ENCODE measurements at regions not wholly inside any gene's neighbourhood (a gene's known extent, or its start where the extent isn't known, plus 50 kb on each side); places are given as distances from the start of the nearest gene placed in this dataset.
"Not testable (repeated sequence)": the region's sequence is repeated elsewhere in the genome, so short reads cannot be mapped to it uniquely, and the experiment has no call there.

DNA sequence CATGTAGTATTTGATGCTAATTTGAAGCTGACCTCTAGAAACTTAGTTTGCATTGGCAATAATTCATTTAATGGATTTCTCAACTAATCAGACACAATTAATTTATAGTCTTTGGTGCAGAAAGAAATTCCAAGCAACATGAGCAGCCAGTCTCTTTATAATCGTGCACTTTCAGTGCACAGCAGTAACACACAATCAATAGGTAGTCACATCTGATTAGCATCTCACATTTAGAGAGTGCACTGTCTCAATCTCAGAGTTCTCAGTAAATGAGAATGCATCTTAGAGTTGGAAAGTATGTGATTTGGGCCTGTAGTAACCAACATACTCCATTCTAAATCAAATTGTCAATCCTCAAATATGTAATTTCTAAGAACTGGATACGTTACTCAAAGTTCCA lies 377.6 kb downstream of the POM121L12 start:
- no peak for DNase-seq

DNA sequence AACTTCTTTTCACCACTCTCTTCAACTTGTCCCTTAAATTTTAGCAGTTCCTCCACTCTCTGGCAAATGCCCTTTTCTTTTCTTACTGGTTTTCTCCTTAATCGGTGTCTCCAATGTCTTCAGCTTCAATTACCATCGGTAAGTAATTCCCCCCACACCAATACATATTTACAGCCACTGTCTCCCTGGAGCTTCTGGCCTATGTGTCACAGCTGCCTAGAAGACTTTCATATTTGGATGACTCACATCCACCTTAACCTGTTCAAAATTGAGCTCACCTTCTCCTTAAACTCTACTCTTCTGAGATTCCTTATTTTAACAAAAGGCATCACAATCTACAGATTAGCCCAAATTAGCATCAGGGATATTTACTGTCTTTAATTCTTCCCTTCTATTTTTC lies 380.4 kb downstream of the POM121L12 start:
- no peak for DNase-seq

DNA sequence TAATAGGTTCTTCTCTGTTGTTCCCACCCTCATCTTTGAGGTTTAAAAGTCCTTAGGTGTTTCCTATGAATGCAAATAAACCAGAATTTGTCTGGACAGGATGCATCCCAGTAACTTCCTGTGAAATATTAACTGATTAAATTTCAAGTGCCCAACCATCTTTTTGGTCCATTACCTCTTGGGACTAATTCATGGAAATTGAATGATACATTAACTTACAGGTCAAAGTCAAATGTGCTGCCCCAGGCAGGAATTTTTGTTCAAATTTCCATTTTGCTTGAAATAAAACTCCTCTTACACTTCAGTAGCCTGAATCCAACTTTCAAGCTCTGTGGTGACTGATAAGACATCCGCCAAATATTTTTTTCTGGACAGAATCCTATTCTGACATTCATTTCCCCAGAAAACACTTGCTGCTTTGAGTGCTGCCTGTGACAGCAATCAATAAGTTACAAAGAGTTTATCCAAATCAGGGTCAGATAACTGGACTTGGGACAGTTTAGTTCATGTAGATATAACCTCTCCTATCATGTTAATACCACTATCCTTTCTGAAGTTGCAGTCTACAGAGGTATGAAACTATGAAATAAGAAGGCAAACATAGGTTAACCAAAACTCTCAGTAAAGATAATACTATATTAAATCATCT lies 383.5 kb downstream of the POM121L12 start:
- DNase-seq, result no peak

DNA sequence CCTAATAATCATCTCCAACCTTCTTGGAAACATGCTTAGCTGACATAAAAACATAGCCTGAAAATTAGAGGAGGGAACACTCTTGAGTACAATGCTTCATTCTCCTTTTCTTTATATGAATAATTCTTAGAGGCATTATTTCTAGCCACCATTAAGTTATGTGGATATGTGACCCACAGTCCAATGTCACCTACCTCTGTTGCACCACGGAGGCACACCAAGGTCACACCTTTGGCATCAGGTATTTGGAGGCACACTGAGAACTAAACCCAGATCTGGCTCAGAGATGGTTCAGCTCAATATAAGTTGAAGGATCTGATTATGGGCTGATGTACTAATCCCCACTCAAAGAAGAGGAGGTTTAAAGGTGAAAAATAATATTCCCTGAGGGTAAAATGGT lies 385.1 kb downstream of the POM121L12 start:
- no peak for DNase-seq

DNA sequence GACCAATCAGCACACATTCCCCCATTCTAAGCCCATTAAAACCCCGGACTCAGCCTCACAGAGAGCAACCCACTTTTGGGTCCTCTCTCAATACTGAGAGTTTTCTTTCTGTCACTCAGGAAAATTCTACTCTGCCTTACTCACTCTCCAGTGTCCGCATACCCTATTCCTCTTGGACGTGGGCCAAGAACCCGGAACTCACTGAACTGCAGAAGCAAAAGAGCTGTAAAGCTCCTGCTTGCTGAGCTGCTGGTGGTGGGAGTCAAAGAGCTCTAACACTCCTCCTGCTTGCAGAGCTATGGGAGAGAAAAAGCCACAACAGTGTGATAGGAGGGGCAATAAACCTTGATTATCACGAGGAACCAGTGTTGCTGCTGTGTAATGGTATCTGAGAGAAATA lies 386.9 kb downstream of the POM121L12 start:
- DNase-seq, result no peak

DNA sequence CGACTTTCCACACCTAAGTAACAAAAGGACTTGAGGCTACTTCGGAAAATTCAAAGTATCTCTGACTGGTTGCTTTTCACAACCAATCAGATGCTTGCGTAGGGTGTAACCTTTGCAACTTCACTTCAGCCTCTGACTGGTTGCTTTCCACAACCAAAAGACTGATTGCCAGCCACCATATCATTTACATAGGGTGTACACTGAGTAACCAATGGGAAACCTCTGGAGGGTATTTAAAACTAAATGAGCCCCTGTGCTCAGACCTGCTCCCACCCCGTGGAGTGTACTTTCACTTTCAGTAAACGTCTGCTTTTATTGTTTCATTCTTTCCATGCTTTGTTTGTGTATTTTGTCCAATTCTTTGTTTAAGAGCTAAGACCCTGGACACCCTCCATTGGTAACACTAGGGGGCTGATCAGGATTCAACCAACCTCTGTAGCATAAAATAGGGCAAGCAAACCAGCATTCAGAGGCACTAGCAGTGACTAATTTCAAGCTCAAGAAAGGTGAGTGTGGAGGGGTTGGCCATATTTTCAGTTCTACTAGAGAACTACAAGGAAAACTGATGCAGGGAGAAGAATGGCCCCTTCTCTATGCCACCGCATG lies 390.8 kb downstream of the POM121L12 start:
- no peak for DNase-seq

DNA sequence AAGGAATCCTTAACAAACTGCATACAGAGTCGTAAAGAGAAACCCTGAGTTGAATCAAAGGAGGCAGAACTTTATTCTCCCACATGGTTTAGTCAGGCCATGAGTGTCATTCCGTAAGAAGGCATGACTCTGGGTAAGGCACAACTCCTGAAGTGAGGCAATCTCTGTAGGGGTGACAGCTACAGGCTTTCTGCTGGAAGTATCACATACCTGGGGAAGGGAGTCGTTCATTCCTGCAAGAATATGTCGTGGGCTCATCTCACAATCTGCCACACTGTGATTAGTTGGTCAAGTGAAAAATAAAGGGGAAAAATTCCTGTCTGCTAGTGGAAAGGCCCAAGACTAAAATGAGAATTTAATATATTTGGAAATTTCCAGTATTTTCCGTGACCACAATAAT lies 392.6 kb downstream of the POM121L12 start:
- DNase-seq, result no peak

DNA sequence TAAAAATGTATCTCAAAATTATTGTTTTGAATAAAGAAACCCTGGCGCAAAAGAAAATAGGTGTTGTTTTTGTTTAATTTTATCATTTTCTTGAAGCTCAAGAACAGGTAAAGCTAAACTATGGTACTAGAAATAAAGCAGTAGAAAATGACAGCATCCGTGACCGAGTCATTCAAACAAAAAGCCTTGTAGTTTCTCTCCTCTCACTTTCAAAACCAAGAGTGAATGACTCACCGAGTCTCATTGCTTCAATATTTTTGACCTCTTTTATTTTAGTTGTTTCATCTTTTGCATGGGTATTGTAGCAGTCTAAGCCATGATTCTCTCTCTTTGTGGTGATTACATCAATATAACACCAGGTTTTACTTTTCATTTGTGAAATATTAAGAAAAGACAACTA lies 396.5 kb downstream of the POM121L12 start:
- no peak for DNase-seq

DNA sequence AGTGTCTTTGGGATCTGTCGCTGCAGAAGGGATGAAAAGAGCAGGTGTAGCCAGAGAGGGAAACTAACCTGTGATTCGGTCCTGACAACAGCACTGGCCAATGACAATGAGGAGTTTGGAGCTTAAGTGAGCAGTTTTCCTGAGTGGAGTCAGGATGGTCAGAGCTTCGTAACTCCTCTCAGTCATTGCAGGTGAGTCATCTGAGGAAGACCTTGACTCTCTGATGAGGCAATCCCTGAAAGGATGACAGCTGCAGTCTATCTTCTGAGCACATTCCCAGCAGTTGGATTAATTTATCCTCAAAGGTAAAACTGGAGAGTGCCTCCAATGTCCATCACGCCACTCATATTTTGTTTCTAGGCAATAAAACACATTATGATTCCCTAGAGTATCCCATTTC lies 401.9 kb downstream of the POM121L12 start:
- no peak for DNase-seq

DNA sequence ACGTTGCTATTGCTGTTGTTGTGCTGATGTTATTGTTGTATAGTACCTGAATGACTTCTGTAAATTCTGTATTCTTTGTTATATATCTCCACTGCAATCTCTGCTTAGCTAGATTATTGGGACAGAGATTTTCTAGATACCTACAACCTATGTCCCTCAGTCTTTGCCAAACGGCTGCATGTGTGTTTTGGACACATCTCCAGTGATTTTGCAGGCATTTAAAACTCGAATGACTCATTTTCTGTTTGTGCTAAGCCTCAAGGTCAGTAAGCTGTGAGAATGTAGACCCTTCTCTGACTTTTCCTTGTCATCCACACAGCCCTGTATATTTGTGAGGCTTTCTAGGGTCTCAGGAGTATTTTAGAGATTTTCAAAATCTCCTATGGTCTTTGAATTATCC lies 410.7 kb downstream of the POM121L12 start:
- DNase-seq, result no peak

DNA sequence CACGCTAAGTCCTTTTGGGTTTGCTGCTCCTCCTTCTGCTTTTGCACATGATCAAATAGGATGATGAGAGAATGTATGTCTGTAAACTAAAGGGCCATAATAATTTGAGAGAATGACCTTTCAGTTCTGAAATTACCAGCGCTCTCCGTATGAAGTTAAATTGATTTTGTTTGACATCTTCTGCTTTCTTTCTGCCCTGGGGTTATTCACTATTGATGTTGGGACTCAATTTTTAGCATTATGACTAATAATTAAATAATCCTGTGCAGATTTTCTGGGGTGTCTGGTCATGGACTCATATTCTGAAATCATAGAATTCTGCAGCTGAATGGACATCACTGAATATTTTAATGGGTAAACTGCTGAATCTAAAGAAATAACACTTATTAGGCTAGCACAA lies 423.2 kb downstream of the POM121L12 start:
- DNase-seq, result no peak

DNA sequence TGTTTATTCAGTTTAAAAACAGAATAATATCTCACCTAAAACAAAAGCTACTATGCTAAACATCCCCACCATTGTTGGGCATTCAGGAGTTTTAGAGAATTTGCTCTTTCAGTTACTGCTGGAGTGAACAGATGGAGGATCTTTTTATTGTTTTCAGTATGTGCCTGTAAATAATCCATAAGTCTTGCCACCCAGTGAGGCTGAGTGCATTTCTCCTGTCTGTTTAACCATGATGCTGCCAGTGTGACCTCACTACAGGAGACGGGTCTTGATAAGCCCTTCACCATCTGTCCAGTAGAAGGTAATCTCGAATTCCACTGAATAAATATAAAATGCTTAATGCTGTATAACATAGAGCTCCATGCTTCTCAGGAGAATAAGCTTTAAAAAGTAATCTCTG lies 430.9 kb downstream of the POM121L12 start:
- DNase-seq, result no peak

DNA sequence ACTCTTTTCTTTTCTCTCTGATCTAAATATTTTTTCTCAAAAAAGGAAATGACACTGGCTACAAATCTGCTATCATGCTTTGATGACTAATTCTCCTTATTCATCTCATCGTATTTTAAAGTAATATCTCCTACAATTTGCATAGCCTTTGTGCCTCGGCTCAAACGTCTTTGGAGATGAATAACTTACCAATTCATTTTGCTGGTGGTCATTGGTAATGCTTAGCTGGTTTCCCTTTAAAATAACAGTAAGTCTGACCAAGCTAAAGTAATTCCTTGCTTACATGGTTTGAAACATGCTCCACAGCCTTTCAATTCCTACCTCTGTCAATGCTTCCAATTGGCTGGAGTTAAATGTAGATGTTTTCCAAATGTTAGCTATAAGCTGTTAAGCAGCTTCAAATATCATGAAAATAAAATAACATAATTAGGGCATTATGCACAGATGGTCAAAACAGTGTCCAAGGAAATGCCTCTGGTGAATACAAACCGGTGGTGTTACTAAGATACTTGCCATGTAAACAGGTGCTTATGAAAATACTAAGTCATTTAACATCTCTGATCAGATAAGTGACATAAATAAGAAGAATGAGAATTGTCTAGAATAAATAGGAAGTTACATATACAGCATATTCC lies 435.0 kb downstream of the POM121L12 start:
- DNase-seq, result no peak

DNA sequence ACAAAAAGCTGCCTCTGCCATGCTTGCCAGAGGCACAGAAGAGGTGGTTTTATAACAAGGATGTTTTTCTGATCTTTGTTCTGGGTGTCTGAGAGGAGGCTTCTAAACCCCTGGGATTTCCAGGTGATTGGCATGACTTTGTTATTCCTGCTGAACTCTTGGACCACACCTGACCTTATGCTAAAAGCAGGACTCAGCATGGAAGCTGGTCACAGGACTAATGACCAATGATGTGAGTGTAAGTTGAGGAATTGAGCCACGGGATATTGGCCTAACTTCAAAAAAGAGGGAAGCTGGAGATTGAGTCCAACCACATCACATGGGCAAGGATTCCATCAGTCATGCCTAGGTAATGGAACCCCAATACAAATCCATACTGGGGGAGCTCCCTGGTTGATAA lies 437.9 kb downstream of the POM121L12 start:
- DNase-seq, result no peak

DNA sequence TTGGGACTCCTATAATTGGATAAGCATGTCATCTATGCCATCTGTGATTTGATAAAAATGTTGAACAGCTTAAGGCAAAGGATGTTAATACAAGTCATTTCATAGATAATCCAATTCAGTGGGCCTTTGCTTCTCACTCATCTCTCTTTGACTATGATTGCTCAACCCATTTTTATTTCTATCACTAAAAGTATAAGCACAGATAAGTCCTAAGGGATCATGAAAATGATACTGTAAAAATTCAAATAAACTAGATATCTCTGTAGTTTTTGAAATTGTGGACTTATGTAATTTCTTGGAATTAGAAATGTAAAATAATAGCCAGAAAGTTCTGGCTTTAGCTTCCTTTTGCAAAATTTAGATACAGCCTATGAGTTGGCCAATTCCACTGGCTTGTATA lies 440.3 kb downstream of the POM121L12 start:
- DNase-seq, result no peak

DNA sequence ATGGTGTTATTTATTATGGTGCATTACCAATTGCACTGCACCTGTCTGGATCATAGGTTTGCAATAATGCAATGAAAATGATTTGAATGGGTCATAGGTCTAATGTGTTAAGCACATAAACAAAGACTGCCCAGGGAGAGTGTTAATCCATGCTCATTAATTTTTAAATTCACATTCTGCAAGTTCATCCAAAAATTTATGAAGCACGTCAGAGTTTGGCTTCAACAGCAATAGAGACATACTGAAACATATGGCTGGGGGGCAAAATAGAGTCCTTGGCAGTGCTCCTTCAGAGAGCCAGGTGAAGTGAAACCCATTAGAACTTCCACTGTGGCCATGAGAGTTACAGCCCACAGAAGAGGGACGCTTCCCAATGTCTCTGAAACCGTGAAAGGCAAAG lies 441.1 kb downstream of the POM121L12 start:
- DNase-seq, result no peak

DNA sequence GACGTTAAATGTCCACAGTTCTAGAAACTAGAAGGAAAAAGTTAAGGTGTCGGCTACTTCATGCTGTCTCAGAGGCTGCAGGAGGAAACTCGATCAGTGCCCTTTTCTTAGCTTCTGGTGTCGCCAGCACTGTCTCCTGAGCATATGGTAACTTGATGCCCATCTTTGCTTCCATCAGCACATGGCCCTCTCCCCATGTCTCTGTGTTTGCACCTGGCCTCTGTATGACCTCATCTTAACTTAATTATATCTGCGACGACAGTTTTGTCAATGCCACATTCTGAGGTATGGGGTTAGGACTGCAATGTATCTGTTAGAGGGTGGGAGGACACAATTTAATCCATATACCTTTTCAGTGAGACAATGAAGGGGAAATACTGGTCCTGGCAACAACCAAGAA lies 449.9 kb downstream of the POM121L12 start:
- DNase-seq, result no peak

DNA sequence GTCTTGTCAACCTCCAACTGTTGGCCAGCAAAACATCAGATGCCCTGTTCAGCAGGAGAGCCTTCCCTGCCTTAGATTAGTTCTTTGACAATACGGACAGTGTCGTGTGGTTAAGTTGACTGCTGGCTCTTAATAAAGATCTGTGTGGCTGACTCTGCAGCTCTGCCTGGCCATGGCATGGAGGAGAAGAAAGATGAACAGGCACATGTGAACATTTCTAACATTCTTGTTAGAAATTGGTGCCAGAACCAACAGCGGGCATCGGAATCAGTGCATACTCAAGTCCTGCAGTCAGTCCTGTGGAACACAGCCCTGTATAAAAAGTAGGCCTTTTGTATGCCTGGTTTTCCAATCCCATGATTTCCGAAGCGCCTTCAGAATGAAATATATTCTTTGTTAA lies 455.6 kb downstream of the POM121L12 start:
- no peak for DNase-seq

DNA sequence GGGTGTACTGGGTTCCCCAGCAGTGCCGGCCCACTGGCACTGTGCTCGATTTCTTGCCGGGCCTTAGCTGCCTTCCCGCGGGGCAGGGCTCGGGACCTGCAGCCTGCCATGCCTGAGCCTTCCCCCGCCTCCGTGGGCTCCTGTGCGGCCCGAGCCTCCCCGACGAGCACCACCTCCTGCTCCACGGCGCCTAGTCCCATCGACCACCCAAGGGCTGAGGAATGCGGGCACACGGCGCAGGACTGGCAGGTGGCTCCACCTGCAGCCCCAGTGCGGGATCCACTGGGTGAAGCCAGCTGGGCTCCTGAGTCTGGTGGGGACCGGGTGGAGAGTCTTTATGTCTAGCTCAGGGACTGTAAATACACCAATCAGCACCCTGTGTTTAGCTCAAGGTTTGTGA lies 459.7 kb downstream of the POM121L12 start:
- DNase-seq, result not testable (repeated sequence)

DNA sequence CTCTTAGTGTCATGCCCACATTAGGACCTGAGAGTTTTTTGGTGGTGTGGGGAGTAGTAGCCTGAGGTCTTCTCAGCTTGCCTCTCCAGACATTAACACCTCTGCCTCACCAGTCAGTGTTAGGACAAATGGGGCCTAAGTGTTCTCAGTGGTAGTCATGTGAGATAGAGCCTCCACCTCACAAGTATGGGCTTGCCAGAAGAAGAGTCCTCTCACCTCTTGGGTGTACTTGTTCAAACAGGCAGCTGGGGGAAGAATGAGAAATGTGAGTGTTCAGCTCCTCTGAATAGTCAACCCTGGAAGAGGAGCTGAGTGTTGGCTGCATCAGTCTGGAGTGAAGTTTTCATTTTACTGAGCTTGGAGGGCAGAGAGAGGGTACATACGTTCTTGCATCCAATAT lies 464.6 kb downstream of the POM121L12 start:
- no peak for DNase-seq

DNA sequence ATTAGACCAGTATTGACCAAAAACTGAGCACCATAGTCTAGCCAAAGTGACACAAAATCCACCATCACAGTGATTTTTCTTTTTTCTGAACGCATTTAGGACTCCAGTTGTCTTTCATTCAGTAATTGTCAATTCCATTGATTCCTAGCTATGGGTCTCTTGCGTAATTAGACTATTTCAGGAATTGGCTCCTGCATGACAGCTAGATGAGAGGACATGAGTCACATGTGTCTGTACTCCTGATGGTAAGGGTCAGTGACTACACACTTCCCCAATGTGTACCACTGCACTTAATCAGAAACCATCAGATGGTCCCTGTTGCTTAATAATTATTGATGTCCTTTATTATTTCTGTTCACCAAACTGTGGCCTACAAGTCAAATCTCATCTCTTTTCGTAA lies 469.5 kb downstream of the POM121L12 start:
- DNase-seq, result no peak

DNA sequence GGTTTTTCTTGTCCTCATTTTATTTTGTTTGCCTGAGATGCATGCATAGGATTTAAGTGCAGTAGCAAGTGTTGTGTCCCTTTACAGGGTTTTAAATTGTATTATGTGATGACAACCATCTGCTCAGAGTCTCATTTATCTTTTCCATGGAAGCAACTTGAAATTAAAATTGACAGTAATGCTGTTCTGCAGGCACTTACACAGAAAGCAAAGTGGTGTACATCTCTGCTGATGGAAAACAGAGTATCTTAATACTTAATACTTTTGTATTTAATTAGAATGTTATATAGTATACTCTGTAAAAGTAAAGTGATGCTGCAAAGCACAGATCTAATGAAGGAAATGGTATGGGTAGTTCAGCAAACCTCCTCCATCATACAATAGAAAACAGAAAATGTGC lies 482.9 kb downstream of the POM121L12 start:
- no peak for DNase-seq

DNA sequence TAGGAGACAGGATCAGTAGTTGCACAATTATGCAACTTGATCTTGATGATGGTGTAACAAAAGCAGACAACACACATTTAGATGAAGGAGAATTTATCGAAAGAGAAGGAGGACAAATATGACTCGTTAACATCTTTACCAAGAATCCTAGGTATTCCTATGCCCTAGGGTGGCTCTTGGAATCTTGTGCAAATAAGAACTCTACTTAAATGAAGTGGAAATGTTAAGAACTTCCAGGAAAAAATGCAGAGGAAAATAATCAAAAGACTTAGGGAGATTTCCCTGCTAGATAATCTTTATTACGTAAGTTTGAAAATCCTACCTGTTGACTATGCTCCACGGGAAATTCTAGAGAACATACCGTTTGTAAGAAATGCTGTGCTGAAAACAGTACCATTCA lies 485.4 kb downstream of the POM121L12 start:
- no peak for DNase-seq

DNA sequence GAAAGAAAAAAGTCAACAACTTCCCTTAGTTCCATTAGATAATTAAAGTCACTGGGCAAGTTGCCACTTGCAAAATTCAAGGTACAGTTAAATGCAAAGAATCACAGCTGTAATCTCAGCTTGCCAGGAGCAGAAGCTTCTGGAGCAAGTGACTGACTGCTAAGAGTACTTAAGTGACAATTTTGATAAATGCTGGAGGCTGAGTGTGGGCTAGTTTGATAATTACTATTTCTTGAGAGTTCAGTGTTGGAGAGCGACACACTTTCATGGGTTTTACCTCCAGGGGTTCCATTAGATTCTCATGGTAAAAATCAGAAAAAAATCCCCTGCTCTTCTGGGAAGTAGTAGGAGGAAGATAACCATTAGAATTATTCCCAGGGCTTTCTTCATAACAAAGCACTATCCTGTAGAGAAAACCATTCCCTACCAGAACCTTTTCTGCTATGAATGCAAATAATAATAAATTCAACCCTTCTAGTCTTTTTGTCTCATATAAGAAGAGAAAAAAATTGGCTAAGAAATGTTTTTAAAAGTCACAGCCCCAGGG lies 486.3 kb downstream of the POM121L12 start:
- DNase-seq, result no peak

DNA sequence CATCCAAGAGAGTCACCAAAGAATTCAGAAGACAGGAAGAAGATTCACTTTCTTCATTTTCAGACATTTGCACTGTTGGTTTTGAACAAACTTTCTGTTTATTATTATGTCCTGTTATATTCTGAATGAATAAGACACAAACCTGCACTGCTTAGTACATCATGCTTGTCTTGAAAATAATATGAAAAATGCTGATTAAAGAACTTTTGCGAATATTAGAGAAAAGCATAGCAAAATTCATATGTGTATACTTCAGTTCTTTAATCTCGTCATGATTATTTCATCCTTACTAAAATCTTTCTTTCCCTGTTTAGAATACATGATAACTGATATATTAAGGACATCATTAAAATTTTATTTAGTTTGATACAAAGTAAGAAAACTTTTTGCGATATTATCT lies 504.1 kb downstream of the POM121L12 start:
- no peak for DNase-seq

Data from stimulated activated CD4-positive, alpha-beta T cell treated with anti-CD3 and anti-CD28 coated beads, Interleukin-2, amount 100 ng/mL, for 24 hours (primary cell).